Prostate gland (tissue), 2 donors: ENCODE measurements at regions not wholly inside any gene's neighbourhood (a gene's known extent, or its start where the extent isn't known, plus 50 kb on each side); places are given as distances from the start of the nearest gene placed in this dataset.

Source experiments
- DNase-seq: peaks from one replicate; pipeline ENCODE4 v3.0.0-alpha.2; 2019; ENCODE audit warnings: low spot score
- H3K27ac ChIP-seq, 2 donors: fragments of 200-600 bp; sonication (generic); 2 replicates each; pipeline ENCODE4 v1.5.1; 2017 to 2019
- H3K27me3 ChIP-seq: fragments of 200-600 bp; sonication (generic); replicated peaks from 2 replicates; pipeline ENCODE4 v1.5.1; 2019; ENCODE audit not compliant: insufficient read depth
- H3K36me3 ChIP-seq, 2 donors: fragments of 200-600 bp; sonication (generic); 1 replicate in 1 of 2; 2 replicates in 1 of 2; pipeline versions ENCODE4 v1.5.1 to v1.8.1; 2017 to 2019
- H3K4me1 ChIP-seq: fragments of 200-600 bp; sonication (generic); replicated peaks from 2 replicates; pipeline ENCODE4 v1.5.1; 2019
- H3K4me3 ChIP-seq, 2 donors: fragments of 200-600 bp; sonication (generic); 2 replicates each; pipeline ENCODE4 v1.5.1; 2017 to 2019
- H3K9me3 ChIP-seq: fragments of 200-600 bp; sonication (generic); 2 replicates; pipeline ENCODE4 v1.5.1; 2017
- POLR2A ChIP-seq: fragments of 450-650 bp; IDR thresholded peaks from one replicate; pipeline ENCODE4 v1.6.1; 2016; ENCODE audit warnings: antibody characterized with exemption, mild to moderate bottlenecking
- POLR2AphosphoS5 ChIP-seq: sonication (generic); formaldehyde crosslinking; IDR thresholded peaks from one replicate; pipeline ENCODE4 v1.6.1; 2017; ENCODE audit warnings: antibody characterized with exemption
- WGBS: methylation state at CpG from one replicate; pipeline ENCODE4 v1.1.5; 2018; 5-methylcytosine and 5-hydroxymethylcytosine counted together
- intact Hi-C: fragments of 100-400 bp; cut with DNase I; formaldehyde crosslinking; loops from one replicate; pipeline ENCODE4 v1.14.2; 2022
- TF ChIP-seq, protein P1 (sequence below), 4 experiments: fragments of 200-600 bp in 2 of 4; fragments of 450-650 bp in 2 of 4; sonication (generic) in 2 of 4; IDR thresholded peaks; 1 replicate in 3 of 4; 2 replicates in 1 of 4; pipeline ENCODE4 v1.5.1; 2016 to 2019; ENCODE audit warnings: antibody characterized with exemption in 4 of 4, mild to moderate bottlenecking in 2 of 4, moderate library complexity in 2 of 4

DNA sequence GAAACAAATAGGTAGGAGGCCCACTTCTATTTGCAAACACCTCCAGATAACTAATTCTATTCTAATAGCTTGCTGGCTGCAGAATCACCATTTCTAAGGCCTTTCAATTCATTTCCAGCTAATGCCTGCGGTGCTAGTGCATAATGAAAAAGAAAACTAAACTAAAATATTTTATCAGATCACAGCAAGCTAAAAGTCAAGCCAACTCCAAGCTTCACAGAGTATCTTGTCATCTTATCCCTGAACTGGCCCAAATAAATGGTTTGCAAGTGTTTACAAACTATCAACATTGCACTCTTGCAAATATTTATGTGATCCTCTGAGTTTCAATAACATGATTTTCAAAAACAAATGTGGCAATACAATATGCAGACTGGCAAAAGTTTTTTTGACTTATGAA, 166.0 kb downstream of the IPMK start:
- Histone ChIP-seq H3K9me3 (no peaks in the 10 kb centered on the region), H3K4me1 (no peaks in the 10 kb centered on the region), H3K36me3 (no peaks in the 10 kb centered on the region), H3K27ac (no peak overlapping the region), H3K27me3 (no peaks in the 10 kb centered on the region), H3K4me3 (no peak overlapping the region)
- TF ChIP-seq, protein P1, sequence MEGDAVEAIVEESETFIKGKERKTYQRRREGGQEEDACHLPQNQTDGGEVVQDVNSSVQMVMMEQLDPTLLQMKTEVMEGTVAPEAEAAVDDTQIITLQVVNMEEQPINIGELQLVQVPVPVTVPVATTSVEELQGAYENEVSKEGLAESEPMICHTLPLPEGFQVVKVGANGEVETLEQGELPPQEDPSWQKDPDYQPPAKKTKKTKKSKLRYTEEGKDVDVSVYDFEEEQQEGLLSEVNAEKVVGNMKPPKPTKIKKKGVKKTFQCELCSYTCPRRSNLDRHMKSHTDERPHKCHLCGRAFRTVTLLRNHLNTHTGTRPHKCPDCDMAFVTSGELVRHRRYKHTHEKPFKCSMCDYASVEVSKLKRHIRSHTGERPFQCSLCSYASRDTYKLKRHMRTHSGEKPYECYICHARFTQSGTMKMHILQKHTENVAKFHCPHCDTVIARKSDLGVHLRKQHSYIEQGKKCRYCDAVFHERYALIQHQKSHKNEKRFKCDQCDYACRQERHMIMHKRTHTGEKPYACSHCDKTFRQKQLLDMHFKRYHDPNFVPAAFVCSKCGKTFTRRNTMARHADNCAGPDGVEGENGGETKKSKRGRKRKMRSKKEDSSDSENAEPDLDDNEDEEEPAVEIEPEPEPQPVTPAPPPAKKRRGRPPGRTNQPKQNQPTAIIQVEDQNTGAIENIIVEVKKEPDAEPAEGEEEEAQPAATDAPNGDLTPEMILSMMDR (IDR thresholded peaks at IDR 0.05) = no peak
- TF ChIP-seq POLR2AphosphoS5 (no peak), POLR2A (no peak)
- no peak for DNase-seq
- intact Hi-C loops = no loop called here
- WGBS = 30% methylated on average over 1 of the region's 1 CpG

DNA sequence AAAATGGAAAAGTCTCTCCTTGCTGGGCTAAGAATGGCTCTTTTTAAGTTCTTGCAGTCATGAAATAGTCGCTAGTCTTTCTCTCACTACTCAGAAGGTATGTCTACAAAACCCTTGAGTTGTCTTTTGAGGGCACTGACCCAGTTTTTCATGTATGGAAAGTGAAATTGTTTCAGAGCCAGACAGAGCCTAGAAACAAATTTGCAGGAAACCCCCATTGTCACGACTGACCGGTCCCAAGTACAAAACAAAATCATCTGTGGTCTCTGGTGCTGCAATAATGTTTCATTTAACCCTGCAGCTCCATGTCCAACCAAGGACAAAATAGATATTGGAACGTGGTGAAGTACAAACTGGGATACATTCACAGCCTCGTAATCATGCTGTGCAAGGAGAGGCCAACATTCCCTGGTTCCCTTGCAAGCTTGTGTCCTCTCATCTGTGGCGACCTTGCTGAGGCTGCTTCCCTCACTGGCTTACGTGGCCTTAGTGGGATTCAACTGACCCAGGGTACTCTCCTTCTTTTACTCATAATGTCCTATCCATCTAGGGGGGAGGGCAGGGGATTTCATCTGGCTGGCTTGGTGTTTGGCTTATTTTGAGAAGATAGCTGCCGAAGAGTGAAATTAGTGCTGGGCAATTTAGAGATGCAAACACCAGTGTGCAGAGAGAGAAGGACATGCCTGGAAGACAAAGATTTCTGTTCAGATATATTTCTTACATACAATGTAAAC, 172.5 kb downstream of the IPMK start:
- no peaks in the 10 kb centered on the region for H3K9me3 ChIP-seq
- DNase-seq = no peak
- no peaks in the 10 kb centered on the region for H3K4me1 ChIP-seq
- H3K27ac ChIP-seq = no peak overlapping the region
- no peaks in the 10 kb centered on the region for H3K27me3 ChIP-seq
- TF ChIP-seq POLR2AphosphoS5 = no peak
- no peak for TF ChIP-seq POLR2A
- TF ChIP-seq, protein P1 (IDR thresholded peaks at IDR 0.05) = no peak
- 78% methylated on average over 8 of the region's 8 CpGs for WGBS
- H3K36me3 ChIP-seq = no peaks in the 10 kb centered on the region
- H3K4me3 ChIP-seq = no peak overlapping the region
- intact Hi-C loops = no loop called here

DNA sequence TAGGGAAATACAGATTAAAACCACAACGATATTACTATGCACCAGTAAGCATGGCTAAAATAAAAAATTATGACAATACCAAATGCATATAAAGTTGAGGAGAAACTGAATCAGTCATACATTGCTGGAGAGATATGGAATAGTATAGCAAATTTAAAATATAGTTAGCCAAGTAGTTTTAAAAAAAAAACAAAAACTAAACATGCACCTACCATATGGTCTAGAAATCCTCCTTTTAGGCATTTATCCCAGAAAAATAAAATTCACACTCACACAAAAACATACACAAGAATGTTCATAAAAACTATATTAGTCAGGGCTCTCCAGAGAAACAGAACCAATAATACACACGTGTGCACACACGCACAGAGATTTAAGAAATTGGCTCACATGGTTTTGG, 175.8 kb downstream of the IPMK start:
- intact Hi-C loops = no loop called here

DNA sequence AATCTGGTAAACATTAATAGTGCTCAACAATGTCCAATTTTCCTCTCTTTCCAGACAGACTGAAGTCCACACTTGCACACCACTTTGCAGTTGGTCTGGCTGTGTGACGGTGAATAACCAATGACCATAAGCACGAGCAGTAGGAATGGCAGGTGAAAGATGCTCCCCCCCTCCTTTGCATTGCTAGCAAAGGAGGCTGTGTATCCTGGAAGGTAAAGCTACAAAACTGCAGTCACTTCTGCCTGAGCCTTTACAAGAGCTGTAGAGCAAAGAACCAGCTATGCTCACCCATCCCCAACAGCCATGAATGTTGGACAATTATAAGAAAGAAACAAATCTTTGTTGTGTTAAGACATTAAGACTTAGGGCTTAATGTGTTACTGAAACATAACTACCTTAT, 178.0 kb downstream of the IPMK start:
- 65% methylated on average over 2 of the region's 2 CpGs for WGBS
- Histone ChIP-seq H3K27me3 (no peaks in the 10 kb centered on the region), H3K4me1 (no peaks in the 10 kb centered on the region), H3K4me3 (no peak overlapping the region), H3K9me3 (no peaks in the 10 kb centered on the region), H3K27ac (no peak overlapping the region), H3K36me3 (no peaks in the 10 kb centered on the region)
- intact Hi-C loops = no loop called here
- DNase-seq = no peak
- TF ChIP-seq POLR2A (no peak), POLR2AphosphoS5 (no peak)
- TF ChIP-seq, protein P1 (IDR thresholded peaks at IDR 0.05) = no peak

More for the DNA sequence above, 175.8 kb downstream of the IPMK start:
- Histone ChIP-seq H3K27me3 (no peaks in the 10 kb centered on the region), H3K36me3 (no peaks in the 10 kb centered on the region), H3K27ac (no peak overlapping the region), H3K4me1 (no peaks in the 10 kb centered on the region), H3K4me3 (no peak overlapping the region), H3K9me3 (no peaks in the 10 kb centered on the region)
- 96% methylated on average over 3 of the region's 3 CpGs for WGBS
- DNase-seq = no peak
- TF ChIP-seq, protein P1 (IDR thresholded peaks at IDR 0.05) = no peak
- TF ChIP-seq POLR2AphosphoS5 = no peak
- TF ChIP-seq POLR2A = no peak

DNA sequence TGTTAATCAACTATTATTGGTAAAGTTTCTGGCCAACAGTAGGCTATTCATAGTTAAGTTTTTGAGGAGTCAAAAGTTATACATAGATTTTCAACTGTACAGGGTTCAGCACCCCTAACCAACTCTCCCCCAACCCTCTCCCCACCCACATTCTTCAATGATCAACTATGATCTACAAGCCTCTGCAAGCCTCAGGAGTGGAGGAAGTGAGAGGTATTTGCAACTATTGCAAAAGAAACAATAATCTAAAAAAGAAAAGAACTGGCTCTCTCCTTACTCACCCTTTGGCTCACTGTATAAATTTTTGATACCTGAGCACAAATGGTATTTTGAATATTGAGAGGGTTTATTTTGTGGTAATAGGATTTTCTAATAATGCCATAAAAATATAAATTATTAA, 179.8 kb downstream of the IPMK start:
- intact Hi-C loops = no loop called here
- no peak for DNase-seq
- TF ChIP-seq, protein P1 (IDR thresholded peaks at IDR 0.05) = no peak
- no peak for TF ChIP-seq POLR2A
- no peak for TF ChIP-seq POLR2AphosphoS5
- Histone ChIP-seq H3K27ac (no peak overlapping the region), H3K4me1 (no peaks in the 10 kb centered on the region), H3K4me3 (no peak overlapping the region), H3K36me3 (no peaks in the 10 kb centered on the region), H3K27me3 (no peaks in the 10 kb centered on the region), H3K9me3 (no peaks in the 10 kb centered on the region)
